HG02970 (cell line): ENCODE measurements at regions not wholly inside any gene's neighbourhood (a gene's known extent, or its start where the extent isn't known, plus 50 kb on each side); places are given as distances from the start of the nearest gene placed in this dataset.
"Not testable (repeated sequence)": the region's sequence is repeated elsewhere in the genome, so short reads cannot be mapped to it uniquely, and the experiment has no call there.

Experiments used
- ATAC-seq: cut with Tn5 transposase; IDR thresholded peaks from one replicate; pipeline ENCODE4 v1.9.1; 2021; ENCODE audit warnings: mild to moderate bottlenecking, moderate library complexity, moderate number of reproducible peaks; ENCODE audit not compliant: unreplicated experiment, low FRiP score

DNA sequence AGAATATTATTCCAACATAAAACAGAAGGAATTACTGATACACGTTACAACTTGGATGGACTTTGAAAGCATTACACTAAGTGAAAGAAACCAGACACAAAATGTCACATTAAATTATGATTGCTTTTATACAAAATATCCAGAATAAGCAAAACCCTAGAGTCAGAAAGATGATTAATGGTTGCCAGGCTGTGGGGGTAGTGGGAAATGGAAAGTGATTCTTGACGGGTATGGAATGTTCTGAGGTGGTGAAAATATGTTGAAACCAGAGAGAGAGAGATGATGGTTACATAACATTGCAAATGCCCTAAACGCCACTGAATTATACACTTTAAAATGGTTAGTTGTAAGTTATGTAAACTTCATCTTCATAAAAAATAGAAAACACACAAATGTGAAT is 1057.2 kb upstream of the TMEFF2 start:
- ATAC-seq = no peak

DNA sequence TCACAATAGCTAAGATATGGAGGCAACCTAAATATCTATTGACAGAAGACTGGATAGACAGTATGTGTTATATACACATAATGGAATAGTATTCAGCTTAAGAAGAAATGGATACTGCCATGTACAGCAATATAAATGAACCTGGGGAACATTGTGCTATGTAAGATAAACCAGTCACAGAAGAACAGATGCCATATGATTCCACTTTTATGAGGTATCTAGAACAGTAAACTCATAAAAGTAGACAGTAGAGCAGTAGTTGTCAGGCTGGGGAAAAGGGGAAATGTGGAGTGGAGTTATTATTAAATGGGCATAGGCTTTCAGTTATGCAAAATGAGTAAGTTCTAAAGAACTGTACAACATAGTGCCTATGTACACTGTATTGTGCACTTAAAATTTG is 1055.7 kb upstream of the TMEFF2 start:
- ATAC-seq = no peak

DNA sequence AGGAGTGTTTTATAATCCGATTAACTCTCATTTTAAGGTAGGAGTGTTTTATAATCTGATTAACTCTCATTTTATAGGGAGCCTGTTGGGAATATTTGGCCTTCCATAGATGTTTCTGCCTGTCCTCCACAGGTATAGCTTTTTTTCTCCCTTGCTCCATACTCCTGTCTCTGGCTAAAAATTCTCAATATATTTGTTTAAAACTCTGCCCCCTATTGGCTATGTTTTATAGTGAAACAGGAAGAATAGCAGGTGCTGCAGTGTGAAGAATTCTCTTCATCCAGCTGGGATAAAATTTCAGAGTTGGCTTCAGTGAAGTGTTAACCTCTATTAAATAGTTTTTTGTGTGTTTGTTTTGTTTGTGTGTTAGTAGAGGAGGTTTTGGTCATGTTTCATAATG is 1046.0 kb upstream of the TMEFF2 start:
- no peak for ATAC-seq

DNA sequence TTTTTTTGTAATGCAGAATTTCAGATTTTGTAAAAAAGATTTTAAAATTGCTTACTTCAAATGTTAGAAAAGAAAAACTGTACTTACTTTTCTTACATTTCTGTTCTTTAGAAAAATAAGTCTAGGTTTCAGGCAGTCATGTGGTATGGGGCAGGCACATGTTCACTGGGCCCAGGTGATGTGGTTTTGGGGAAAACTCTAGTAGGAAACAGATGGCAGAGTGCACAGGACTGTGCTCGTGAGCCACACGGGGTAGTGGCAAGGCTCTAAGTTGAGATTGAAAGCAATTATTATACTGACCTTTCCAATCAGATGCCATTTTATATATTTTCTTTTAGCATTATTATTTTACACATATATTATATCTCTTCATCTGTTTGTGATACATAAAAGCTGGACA is 1036.9 kb upstream of the TMEFF2 start:
- ATAC-seq = no peak

DNA sequence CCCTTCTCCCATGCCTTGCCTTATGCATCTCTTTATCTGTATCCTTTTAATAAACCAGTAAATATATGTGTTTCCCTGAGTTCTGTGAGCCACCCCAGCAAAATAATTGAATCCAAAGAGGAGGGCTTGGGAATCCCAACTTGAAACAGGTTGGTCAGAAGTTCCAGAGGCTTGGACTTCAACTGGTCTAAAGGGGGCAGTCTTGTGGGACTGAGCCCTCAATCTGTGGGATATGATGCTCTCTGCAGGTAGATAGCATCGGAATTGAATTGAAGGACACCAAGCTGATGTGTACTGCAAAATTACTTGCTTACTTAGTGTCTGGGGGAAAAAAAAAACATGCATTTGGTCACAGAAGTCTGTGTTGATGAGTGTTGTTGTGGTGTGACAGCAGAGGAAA is 1033.5 kb upstream of the TMEFF2 start:
- ATAC-seq = no peak

DNA sequence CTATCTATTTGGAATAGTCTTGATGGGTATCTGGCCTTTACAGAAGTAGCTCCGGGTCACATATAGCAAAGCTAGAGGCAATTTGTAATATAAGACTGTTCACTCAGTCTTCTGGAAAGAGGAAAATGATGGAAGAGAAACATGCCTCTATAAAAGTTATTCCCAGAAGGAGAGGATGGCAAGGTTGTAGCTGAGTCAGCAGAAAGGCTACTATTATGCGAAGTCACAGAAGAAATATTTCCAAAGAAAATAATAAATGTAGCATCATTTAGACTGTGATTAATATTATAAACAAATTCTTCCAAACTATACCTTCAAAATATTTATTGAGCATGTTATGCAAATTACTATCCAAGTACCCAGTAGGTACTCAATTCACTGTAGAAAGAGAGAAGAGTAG is 1027.7 kb upstream of the TMEFF2 start:
- ATAC-seq = no peak

DNA sequence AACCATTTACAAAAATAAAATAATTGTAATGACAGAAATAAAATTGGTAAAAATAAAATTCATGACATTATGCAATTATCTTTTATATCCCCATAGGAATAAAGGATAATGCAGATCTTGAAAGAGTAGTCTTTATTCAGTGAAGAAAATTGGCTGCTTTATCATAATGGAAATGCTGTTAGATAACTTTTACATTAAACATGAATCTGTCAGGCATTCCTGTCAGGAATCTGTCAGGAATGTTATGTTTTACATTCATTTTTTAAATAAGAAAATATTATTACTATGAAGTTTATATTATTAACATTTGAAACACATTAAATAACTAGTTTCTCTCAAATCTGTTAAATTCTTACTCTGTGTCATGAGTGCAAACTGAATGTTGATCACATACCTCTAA is 1024.7 kb upstream of the TMEFF2 start:
- ATAC-seq = no peak

DNA sequence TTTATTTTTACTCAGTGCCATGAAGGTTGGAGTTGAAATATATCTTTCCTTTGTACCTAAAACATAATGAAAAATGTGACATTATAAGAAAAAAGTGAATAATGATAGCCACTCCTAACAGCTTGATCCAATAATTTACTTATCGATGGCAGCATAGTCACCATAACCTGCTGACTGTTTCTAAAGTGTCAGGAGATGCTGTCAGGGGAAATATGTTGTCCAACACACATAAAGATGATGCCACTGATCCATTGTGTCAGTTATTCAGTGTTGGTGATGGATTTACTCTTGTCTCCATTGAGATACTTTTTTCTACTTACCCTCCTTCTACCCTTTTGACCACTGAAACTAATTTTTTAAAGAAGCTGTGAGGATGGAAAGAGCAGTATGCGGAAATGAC is 1006.9 kb upstream of the TMEFF2 start:
- no peak for ATAC-seq

DNA sequence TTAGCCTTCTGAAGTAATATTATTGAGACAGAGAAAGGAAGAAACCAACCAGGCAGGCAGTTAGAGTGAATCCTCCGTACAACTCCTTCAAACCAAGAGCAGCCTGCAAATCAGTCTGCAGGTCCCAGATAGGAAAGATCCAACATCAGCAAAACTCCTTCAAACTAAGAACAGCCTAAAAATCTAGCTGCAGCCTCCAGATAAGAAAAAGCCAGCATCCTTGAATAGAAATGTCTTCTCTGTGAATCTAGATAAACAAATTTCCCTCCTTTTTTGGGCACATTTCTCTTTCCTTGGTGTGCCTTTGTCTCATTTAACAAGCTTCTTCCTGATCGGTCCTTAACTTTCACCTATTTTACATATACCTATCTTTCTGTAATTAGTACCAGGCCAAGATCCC is 1004.6 kb upstream of the TMEFF2 start:
- no peak for ATAC-seq

DNA sequence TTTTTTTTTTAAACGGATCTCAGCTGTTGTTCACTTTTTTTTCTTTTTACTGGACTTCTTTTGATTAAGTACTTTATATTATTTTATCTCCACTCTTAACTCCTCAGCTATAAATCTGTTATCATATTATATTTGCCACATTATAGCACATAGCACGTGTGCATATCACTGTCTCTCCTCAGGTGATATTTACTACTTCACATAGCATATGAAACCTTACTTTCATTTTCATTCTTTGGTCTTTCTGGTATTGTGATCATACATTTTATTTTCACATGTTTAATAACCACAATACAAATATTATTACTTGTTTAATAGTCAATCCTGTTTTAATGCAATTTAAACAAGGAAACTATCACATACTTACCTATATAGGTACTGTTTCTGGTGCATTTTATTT is 993.1 kb upstream of the TMEFF2 start:
- peak; percentile 54 for ATAC-seq

DNA sequence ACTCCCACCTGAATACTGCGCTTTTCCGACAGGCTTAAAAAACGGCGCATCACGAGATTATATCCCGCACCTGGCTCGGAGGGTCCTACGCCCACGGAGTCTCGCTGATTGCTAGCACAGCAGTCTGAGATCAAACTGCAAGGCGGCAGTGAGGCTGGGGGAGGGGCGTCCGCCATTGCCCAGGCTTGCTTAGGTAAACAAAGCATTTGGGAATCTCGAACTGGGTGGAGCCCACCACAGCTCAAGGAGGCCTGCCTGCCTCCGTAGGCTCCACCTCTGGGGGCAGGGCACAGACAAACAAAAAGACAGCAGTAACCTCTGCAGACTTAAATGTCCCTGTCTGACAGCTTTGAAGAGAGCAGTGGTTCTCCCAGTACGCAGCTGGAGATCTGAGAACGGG is 976.2 kb upstream of the TMEFF2 start:
- ATAC-seq = not testable (repeated sequence)

DNA sequence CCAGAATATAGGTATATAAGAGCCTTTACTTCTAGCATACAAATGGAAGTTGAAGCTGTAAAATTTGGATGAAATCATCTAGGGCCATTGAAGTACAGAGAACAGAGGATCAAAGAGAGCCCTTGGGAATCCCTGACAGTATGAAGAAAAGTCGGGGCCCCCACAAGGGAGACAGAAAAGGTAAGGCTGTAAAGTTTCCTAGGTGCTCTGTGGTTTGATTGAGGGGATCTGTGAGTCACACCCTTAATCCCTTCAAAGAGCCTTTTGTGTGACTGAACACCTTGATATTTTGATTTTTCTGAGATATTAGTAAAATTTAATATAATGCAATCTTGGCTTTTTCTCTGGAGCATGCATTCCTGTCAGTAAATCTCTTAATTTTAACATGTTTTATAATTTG is 961.7 kb upstream of the TMEFF2 start:
- ATAC-seq = no peak

DNA sequence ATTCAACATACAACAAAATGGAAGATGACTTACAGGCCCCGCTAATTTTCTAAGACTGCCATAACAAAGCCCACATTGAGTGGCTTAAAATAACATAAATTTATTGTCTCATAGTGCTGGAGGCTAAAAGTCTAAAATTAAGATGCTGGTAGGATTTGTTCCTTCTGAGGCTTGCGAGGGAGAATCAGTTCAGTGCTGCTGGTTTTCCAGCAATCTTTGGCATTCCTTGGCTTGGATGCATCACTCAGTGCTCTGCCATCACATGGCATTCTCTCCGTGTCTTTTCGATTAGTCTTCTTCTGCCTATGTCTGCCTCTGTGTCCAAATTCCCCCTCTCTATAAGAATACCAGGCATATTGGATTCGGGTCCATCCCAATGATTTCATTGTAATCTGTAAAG is 959.3 kb upstream of the TMEFF2 start:
- ATAC-seq = no peak

DNA sequence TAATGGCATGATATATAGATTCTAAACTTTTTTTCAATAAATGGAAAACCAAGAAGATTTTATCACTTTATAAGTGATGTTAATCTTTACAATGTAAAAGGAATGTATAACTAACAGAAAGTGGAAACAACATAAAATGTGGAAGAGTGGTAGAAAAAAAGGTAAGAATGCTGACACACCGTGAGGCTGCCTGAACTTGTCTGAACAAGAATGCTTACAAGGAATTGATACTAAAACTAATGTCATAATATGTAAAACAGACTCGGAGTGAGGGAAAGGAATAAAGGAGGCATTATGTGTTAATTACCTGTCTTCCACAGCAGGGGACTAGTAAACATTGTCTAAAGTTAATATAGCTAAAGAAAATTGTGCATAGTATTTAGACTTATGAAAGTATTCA is 958.8 kb upstream of the TMEFF2 start:
- no peak for ATAC-seq

DNA sequence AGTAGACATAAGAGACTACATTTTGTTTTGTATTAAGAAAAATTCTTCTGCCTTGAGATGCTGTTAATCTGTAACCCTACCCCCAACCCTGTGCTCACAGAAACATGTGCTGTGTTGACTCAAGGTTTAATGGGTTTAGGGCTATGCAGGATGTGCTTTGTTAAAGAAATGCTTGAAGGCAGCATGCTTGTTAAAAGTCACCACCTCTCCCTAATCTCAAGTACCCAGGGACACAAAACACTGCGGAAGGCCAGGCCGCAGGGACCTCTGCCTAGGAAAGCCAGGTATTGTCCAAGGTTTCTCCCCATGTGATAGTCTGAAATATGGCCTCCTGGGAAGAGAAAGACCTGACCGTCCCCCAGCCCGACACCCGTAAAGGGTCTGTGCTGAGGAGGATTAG is 947.7 kb upstream of the TMEFF2 start:
- ATAC-seq = not testable (repeated sequence)

DNA sequence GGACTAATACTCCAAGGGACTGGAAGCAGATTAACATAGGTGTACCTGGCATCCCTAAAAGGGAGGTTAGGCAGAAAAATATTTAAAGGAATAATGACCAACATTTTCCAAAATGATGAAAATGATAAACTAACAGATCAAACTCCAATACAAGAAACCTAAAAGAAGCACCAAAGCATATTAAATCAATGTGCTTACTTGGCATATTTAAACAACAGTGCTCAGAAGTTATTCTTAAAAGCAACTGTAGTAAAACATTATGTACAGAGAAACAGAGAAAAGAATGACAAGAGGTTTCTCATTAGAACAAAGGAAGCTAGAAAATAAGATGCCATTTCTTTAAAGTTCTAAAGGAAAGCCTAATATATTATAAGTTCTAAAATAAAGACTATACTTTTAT is 947.3 kb upstream of the TMEFF2 start:
- no peak for ATAC-seq

DNA sequence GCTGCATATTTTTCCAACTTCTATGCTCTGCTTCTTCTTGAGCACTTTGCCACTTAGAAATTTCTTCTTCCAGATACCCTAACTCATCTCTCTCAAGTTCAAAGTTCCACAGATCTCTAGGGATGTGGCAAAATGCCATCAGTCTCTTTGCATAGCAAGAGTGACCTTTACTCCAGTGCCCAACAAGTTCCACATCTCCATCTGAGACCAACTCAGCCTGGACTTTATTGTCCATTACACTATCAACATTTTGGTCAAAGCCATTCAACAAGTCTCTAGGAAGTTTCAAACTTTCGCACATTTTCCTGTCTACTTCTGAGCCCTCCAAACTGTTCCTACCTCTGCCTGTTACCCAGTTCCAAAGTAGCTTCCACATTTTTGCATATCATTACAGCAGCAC is 946.2 kb upstream of the TMEFF2 start:
- not testable (repeated sequence) for ATAC-seq

DNA sequence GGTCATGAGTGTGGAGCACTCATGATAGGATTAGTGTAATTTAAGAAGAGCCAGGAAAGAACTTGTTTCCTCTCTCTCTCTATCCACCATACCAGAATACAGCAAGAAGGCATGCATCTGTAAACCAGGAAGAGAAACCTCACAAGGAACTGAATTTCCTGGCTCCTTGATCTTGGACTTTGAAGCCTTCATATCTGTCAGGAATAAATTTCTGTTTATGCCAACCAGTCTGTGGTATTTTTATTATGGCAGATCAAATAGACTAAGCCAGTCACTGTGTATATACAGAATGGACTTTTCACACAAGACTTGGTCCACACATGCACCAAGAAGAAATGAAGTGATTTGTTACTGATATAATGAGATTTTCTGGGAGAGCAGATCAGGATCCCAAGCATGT is 930.1 kb upstream of the TMEFF2 start:
- no peak for ATAC-seq

DNA sequence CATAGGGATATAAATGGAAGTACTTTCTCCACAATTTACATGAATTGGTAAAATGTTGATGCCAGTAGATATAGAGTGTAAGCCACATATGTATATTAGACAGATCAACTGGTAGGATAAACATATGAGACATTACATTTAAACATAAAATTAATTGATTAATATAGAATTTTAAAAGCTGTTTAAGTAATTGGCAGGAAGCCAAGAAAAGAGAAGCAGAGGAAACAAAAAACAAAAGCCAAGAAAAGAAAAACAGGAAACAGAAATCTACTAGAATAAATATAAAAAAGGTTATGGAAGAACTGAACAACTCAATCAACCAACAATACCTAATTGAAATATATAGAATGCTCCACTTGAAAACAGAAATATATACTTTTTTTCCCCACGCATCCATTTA is 920.1 kb upstream of the TMEFF2 start:
- ATAC-seq = no peak

DNA sequence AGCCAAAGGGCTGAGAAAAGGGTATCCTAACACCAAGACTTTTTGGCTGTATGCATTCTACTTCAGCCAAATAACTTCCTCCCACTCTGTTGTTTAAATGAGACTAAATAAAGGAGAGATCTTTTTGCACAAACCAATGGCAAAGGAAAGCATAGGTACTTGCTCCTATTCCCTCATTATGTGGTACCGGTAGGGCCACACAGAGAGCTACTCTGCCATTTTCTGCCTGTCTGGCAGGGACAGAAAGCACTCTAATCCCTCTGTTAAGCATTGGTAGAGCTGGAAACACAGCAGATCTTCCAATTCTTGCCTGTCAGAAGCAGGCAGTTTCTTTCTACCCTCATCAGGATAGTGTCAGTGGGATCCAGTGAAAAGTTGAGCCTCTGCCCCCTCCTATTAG is 918.3 kb upstream of the TMEFF2 start:
- ATAC-seq = no peak

DNA sequence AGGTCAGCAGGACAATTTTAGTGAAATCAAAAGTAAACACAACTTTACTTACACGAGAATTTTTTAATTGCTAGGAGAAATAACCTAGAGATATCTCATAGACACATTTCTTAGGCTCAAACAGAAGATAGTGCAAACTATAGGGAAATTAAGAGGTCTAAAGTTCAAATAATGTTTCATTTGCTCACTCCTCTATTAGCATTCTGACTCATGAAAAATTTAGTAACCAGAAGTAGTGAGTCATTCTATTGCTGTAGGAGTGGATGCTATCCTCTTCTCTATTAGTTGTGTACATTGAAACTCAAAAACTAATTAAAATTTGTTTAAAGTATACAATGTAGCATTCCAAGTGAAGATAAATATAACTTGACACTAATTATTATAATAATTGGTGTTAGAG is 908.3 kb upstream of the TMEFF2 start:
- ATAC-seq = no peak

DNA sequence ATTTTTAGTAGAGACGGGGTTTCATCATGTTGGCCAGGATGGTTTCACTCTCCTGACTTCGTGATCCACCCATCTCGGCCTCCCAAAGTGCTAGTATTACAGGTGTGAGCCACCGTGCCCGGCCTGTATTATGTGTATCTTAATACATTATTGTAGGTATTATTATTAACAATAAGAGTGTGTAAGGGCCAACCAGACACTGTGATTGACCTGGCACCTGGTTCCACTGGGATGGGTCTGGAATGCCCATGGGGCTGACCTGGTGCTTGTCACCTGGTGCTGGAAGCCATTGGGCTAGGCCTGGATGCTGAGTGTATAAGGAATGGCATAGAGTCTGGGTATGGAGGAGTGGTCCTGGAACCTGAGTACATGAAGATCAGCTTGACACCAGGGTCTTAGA is 906.9 kb upstream of the TMEFF2 start:
- ATAC-seq = no peak

DNA sequence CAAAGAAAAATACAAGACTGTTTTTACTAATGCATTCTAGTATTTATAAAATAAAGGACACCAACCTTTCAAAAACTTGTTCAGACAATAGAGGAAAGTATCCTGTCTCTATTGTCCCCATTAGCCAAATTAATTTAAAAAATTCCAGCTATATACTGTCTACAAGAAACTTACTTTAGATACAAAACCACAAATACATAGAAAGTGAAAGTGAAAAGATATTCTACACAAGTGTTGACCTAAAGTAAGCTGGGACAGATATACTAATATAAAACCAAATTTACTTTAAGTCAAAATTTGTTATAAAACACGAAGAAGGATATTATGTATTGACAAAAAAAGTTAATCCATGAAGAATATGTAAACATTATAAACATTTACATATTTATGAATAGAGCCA is 893.3 kb upstream of the TMEFF2 start:
- no peak for ATAC-seq

DNA sequence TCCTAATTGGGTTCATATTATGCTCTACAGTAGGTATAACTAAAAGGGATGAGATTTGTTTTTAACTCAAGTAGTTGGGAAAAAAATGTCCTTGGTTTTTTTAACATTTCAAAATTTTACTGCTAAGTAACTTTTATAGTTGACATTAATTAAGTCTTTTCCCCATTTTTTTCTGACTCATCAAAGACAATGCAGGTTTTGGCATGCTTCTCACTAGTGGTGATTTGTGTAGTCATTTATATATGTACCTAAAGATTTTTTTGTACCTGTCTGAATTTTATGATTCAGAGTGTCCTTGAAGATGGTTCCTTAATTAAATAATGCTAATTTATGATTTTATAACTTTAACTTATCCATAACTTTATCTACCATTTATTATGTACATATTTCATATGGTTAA is 882.3 kb upstream of the TMEFF2 start:
- no peak for ATAC-seq
